SU-DHL-6 (cell line): ENCODE measurements at regions not wholly inside any gene's neighbourhood (a gene's known extent, or its start where the extent isn't known, plus 50 kb on each side); places are given as distances from the start of the nearest gene placed in this dataset.

Source experiments
- H2AFZ ChIP-seq: fragments of 200-600 bp; sonication (generic); 2 replicates; pipeline ENCODE4 v1.6.1; 2014; ENCODE audit warnings: low read depth, mild to moderate bottlenecking, moderate library complexity, mixed read lengths, antibody characterized with exemption, low read length; ENCODE audit not compliant: severe bottlenecking
- H3F3A ChIP-seq: fragments of 200-600 bp; shearing (Covaris generic); 2 replicates; pipeline ENCODE4 v1.6.0; 2016; ENCODE audit warnings: antibody characterized with exemption, mild to moderate bottlenecking; ENCODE audit not compliant: insufficient read depth
- H3K27ac ChIP-seq: fragments of 200-600 bp; sonication (generic); 2 replicates; pipeline ENCODE4 v1.5.1; 2016; ENCODE audit warnings: low read depth, mild to moderate bottlenecking, low read length, moderate library complexity, mixed read lengths
- H3K27me3 ChIP-seq: fragments of 200-600 bp; sonication (generic), shearing (Covaris generic); 2 replicates; pipeline ENCODE4 v1.6.0; 2014; ENCODE audit warnings: mild to moderate bottlenecking, low read length
- H3K36me3 ChIP-seq: fragments of 200-600 bp; sonication (generic); 2 replicates; pipeline ENCODE4 v1.6.1; 2014; ENCODE audit warnings: mild to moderate bottlenecking, low read length, mixed read lengths
- H3K4me2 ChIP-seq: fragments of 300-600, 200-600 bp; shearing (Covaris generic), sonication (generic); 2 replicates; pipeline ENCODE4 v1.6.0; 2014; ENCODE audit warnings: low read length, low read depth, mild to moderate bottlenecking; ENCODE audit not compliant: poor library complexity, severe bottlenecking
- H3K4me3 ChIP-seq: fragments of 200-600 bp; sonication (generic); 2 replicates; pipeline ENCODE4 v1.5.1; 2014; ENCODE audit warnings: antibody characterized with exemption, low read length, mild to moderate bottlenecking, mixed read lengths; ENCODE audit not compliant: insufficient read depth, poor library complexity, severe bottlenecking
- H3K79me2 ChIP-seq: fragments of 200-600 bp; sonication (generic); 2 replicates; pipeline ENCODE4 v1.6.1; 2014; ENCODE audit warnings: mild to moderate bottlenecking, low read length, moderate library complexity; ENCODE audit not compliant: insufficient read depth
- H3K9ac ChIP-seq: fragments of 200-600 bp; sonication (generic); 2 replicates; pipeline ENCODE4 v1.7.0; 2014; ENCODE audit warnings: mild to moderate bottlenecking, low read length
- H3K9me2 ChIP-seq: fragments of 200-600 bp; sonication (generic); replicated peaks from 2 replicates; pipeline ENCODE4 v1.6.1; 2014; ENCODE audit warnings: low read length; ENCODE audit not compliant: insufficient read depth
- H3K9me3 ChIP-seq: fragments of 200-600 bp; sonication (generic); 2 replicates; pipeline ENCODE4 v1.6.1; 2014; ENCODE audit warnings: low read length, mixed read lengths; ENCODE audit not compliant: insufficient read depth
- H4K20me1 ChIP-seq: fragments of 200-600 bp; sonication (generic); 2 replicates; pipeline ENCODE4 v1.6.1; 2014; ENCODE audit warnings: low read depth, mild to moderate bottlenecking, antibody characterized with exemption, low read length, moderate library complexity, mixed read lengths
- EZH2phosphoT487 ChIP-seq: fragments of 200-600 bp; sonication (generic), shearing (Covaris generic); conservative IDR thresholded peaks from 2 replicates; pipeline ENCODE4 v1.6.1; 2018; ENCODE audit warnings: mild to moderate bottlenecking, antibody characterized with exemption, low read length, moderate library complexity, mixed read lengths
- TF ChIP-seq, protein P1 (sequence below): fragments of 200-600 bp; sonication (generic); IDR thresholded peaks from one replicate; pipeline ENCODE4 v1.5.1; 2017; ENCODE audit warnings: antibody characterized with exemption, mild to moderate bottlenecking, low read length, moderate library complexity; ENCODE audit not compliant: insufficient read depth, poor library complexity, severe bottlenecking

GRCh38 chr11:36988556-36988955, 390.5 kb upstream of the RAG2 start:
- Histone ChIP-seq H3K9me2 (no peaks in the 10 kb centered on the region), H3K27me3 (no peaks in the 10 kb centered on the region), H2AFZ (no peak overlapping the region), H3F3A (no peaks in the 10 kb centered on the region), H3K9me3 (0 out of 2 replicates have a peak, but pooled peaks cover 3% of the 10 kb centered on the region), H3K9ac (no peak overlapping the region), H3K79me2 (no peaks in the 10 kb centered on the region), H3K4me3 (no peak overlapping the region), H3K4me2 (no peak overlapping the region), H4K20me1 (no peaks in the 10 kb centered on the region), H3K36me3 (no peaks in the 10 kb centered on the region), H3K27ac (no peak overlapping the region)
- TF ChIP-seq, protein P1, sequence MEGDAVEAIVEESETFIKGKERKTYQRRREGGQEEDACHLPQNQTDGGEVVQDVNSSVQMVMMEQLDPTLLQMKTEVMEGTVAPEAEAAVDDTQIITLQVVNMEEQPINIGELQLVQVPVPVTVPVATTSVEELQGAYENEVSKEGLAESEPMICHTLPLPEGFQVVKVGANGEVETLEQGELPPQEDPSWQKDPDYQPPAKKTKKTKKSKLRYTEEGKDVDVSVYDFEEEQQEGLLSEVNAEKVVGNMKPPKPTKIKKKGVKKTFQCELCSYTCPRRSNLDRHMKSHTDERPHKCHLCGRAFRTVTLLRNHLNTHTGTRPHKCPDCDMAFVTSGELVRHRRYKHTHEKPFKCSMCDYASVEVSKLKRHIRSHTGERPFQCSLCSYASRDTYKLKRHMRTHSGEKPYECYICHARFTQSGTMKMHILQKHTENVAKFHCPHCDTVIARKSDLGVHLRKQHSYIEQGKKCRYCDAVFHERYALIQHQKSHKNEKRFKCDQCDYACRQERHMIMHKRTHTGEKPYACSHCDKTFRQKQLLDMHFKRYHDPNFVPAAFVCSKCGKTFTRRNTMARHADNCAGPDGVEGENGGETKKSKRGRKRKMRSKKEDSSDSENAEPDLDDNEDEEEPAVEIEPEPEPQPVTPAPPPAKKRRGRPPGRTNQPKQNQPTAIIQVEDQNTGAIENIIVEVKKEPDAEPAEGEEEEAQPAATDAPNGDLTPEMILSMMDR: no peak
- TF ChIP-seq EZH2phosphoT487: no peak

GRCh38 chr11:36985562-36985961, 387.5 kb upstream of the RAG2 start:
- H3K27me3 ChIP-seq: no peaks in the 10 kb centered on the region
- H3K36me3 ChIP-seq: no peaks in the 10 kb centered on the region
- no peak overlapping the region for H2AFZ ChIP-seq
- no peaks in the 10 kb centered on the region for H3F3A ChIP-seq
- H3K4me2 ChIP-seq: no peak overlapping the region
- H3K79me2 ChIP-seq: no peaks in the 10 kb centered on the region
- 0 out of 2 replicates have a peak, but pooled peaks cover 3% of the 10 kb centered on the region for H3K9me3 ChIP-seq
- no peaks in the 10 kb centered on the region for H3K9me2 ChIP-seq
- TF ChIP-seq, protein P1: no peak
- TF ChIP-seq EZH2phosphoT487: no peak
- H3K4me3 ChIP-seq: no peak overlapping the region
- H3K27ac ChIP-seq: no peak overlapping the region
- no peak overlapping the region for H3K9ac ChIP-seq
- H4K20me1 ChIP-seq: no peaks in the 10 kb centered on the region

GRCh38 chr11:36976741-36977140, 378.7 kb upstream of the RAG2 start:
- H3F3A ChIP-seq: no peaks in the 10 kb centered on the region

More at GRCh38 chr11:36976741-36977140, 378.7 kb upstream of the RAG2 start:
- Histone ChIP-seq H2AFZ (no peak overlapping the region), H3K27ac (no peak overlapping the region), H3K9ac (no peak overlapping the region), H3K9me2 (no peaks in the 10 kb centered on the region), H3K27me3 (no peaks in the 10 kb centered on the region), H3K4me3 (no peak overlapping the region), H3K4me2 (no peak overlapping the region), H3K9me3 (no peaks in the 10 kb centered on the region; the same call in 1 of the 2 replicates), H3K79me2 (no peaks in the 10 kb centered on the region), H3K36me3 (no peaks in the 10 kb centered on the region), H4K20me1 (no peaks in the 10 kb centered on the region)
- TF ChIP-seq, protein P1: no peak
- no peak for TF ChIP-seq EZH2phosphoT487
